OCI-LY1 (cell line): ENCODE measurements at regions not wholly inside any gene's neighbourhood (a gene's known extent, or its start where the extent isn't known, plus 50 kb on each side); places are given as distances from the start of the nearest gene placed in this dataset.

Experiments used
- CTCF ChIP-seq: fragments of 200-600 bp; sonication (generic), shearing (Covaris generic); IDR thresholded peaks from 2 replicates; pipeline ENCODE4 v1.5.1; 2017; ENCODE audit warnings: mild to moderate bottlenecking, antibody characterized with exemption, low read length, moderate library complexity, mixed read lengths
- EZH2 ChIP-seq: fragments of 200-600 bp; sonication (generic), shearing (Covaris generic); IDR thresholded peaks from 2 replicates; pipeline ENCODE4 v1.8.0; 2017; ENCODE audit warnings: borderline replicate concordance, mixed run types, mild to moderate bottlenecking, antibody characterized with exemption, low read length, moderate library complexity, mixed read lengths

- TF ChIP-seq CTCF, result no peak
- no peak for TF ChIP-seq EZH2
These were observed 470.1 kb downstream of the IRX1 start for GRCh38 chr5:4065472-4066320.
